SK-N-MC (cell line): ENCODE measurements at regions not wholly inside any gene's neighbourhood (a gene's known extent, or its start where the extent isn't known, plus 50 kb on each side); places are given as distances from the start of the nearest gene placed in this dataset.

Experiments
- EZH2 ChIP-seq: fragments of 200-600 bp; sonication (generic); IDR thresholded peaks from one replicate; pipeline ENCODE4 v1.6.1; 2017; ENCODE audit warnings: antibody characterized with exemption
- FOXP2 ChIP-seq: optimal IDR thresholded peaks from 2 replicates; pipeline ENCODE3; 2011; ENCODE audit warnings: mild to moderate bottlenecking, moderate library complexity; ENCODE audit not compliant: insufficient read depth; ENCODE audit errors: extremely low read length, control extremely low read depth
- POLR2AphosphoS5 ChIP-seq: IDR thresholded peaks from 2 replicates; pipeline ENCODE4 v1.6.1; 2012; ENCODE audit warnings: mild to moderate bottlenecking, low read depth, low read length, borderline replicate concordance

DNA sequence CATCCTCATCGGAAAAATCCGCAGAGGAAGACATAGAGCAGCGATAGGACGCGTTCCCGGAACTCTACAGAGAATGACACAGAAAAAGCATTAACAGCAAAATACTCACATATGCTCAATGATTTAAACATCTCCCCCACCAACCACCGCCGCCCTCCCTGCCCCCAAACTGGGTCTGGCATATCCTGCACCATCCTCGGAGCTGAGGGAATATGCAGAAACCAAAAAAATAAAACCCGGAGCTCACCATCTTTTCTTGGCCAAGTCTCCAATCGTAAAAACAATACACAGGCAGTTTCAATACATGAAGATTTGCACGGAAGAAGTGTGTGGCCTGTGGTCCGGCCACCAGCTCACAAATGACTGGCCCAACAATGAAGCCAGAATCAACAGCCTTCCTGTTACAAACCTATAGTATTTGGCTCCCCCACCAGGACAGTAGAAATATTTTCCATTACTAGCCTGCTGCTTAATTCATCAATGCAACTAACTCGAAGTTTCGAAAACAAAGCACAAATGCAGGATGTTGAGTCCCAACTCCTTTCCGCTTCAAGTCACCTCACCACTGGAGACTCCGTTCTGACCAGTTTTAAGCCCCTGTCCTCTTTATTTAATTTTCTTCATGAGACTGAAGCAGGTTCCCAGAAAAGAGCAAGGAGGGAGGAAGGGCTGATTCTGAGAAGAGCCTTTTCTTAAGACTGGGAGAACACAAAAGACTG, 103.2 kb upstream of the BEND6 start:
- no peak for TF ChIP-seq EZH2
- TF ChIP-seq POLR2AphosphoS5 = no peak
- no peak for TF ChIP-seq FOXP2
